H1 (cell line): ENCODE measurements at regions not wholly inside any gene's neighbourhood (a gene's known extent, or its start where the extent isn't known, plus 50 kb on each side); places are given as distances from the start of the nearest gene placed in this dataset.
"Not testable (repeated sequence)": the region's sequence is repeated elsewhere in the genome, so short reads cannot be mapped to it uniquely, and the experiment has no call there.

ENCODE experiments used
- CTCF ChIA-PET: fragments of 300-600 bp; sonication (Branson Sonifier 250); formaldehyde crosslinking; loops from one replicate; lab custom pipeline; 2021; ENCODE audit not compliant: partially characterized antibody; lab: Charles Lee
- POLR2A ChIA-PET: fragments of 300-600 bp; sonication (Branson Sonifier 250); formaldehyde crosslinking; loops from one replicate; lab custom pipeline; 2021; ENCODE audit warnings: inconsistent platforms; ENCODE audit not compliant: partially characterized antibody; lab: Charles Lee
- DNase-seq, 2 experiments: peaks; one replicate each; pipeline versions ENCODE4 v3.0.0 to v3.0.0-alpha.2; 2010 to 2022; ENCODE audit warnings: low spot score in 2 of 2, low read depth in 1 of 2, mixed read lengths in 1 of 2
- FAIRE-seq: peaks from 2 replicates; lab custom pipeline; 2011; peaks lifted over from hg19 to GRCh38; lab: Jason Lieb, UNC
- H2AFZ ChIP-seq: 2 replicates; pipeline ENCODE4 v1.8.1; 2012; ENCODE audit warnings: low read length, inconsistent platforms
- H2AK5ac ChIP-seq: 2 replicates; pipeline ENCODE4 v1.6.1; 2013; ENCODE audit warnings: low read depth, low read length
- H2BK120ac ChIP-seq: replicated peaks from 2 replicates; pipeline ENCODE3; 2013; ENCODE audit warnings: low read depth, low read length, inconsistent platforms
- H2BK12ac ChIP-seq: 2 replicates; pipeline ENCODE4 v1.6.1; 2013; ENCODE audit warnings: low read depth, low read length
- H2BK15ac ChIP-seq: 2 replicates; pipeline ENCODE4 v1.6.1; 2013; ENCODE audit warnings: low read length
- H2BK20ac ChIP-seq: 2 replicates; pipeline ENCODE4 v1.6.1; 2013; ENCODE audit warnings: low read length
- H2BK5ac ChIP-seq: 2 replicates; pipeline ENCODE4 v1.6.1; 2013; ENCODE audit warnings: low read depth, low read length
- H3K14ac ChIP-seq: 2 replicates; pipeline ENCODE4 v1.6.1; 2013; ENCODE audit warnings: inconsistent platforms; ENCODE audit not compliant: insufficient read length
- H3K18ac ChIP-seq: 2 replicates; pipeline ENCODE4 v1.6.1; 2013; ENCODE audit warnings: low read length; ENCODE audit errors: extremely low read depth
- H3K23ac ChIP-seq: 2 replicates; pipeline ENCODE4 v1.6.1; 2013; ENCODE audit warnings: inconsistent platforms; ENCODE audit not compliant: insufficient read length
- H3K23me2 ChIP-seq: 2 replicates; pipeline ENCODE4 v1.6.1; 2013; ENCODE audit warnings: low read depth, low read length
- H3K27ac ChIP-seq: 2 replicates; pipeline ENCODE4 v1.6.1; 2011; ENCODE audit warnings: low read depth, low read length, inconsistent platforms
- H3K27me3 ChIP-seq, 4 experiments: replicated peaks in 1 of 4; 1 replicate in 1 of 4; 2 replicates in 3 of 4; pipeline versions ENCODE4 v1.6.1 to v1.8.1; 2011 to 2013; ENCODE audit warnings: low read length in 3 of 4, mild to moderate bottlenecking in 3 of 4, inconsistent platforms in 2 of 4, mixed read lengths in 2 of 4, moderate library complexity in 1 of 4; ENCODE audit not compliant: control insufficient read depth in 3 of 4, insufficient read depth in 3 of 4; ENCODE audit errors: extremely low read depth in 1 of 4
- H3K36me3 ChIP-seq, 4 experiments: 2 replicates each; pipeline versions ENCODE4 v1.6.1 to v1.8.1; 2011 to 2013; ENCODE audit warnings: mild to moderate bottlenecking in 4 of 4, low read length in 3 of 4, moderate library complexity in 2 of 4, control low read depth in 1 of 4, inconsistent platforms in 1 of 4; ENCODE audit not compliant: insufficient read depth in 4 of 4, control insufficient read depth in 2 of 4
- H3K4ac ChIP-seq: replicated peaks from 2 replicates; pipeline ENCODE3; 2013; ENCODE audit warnings: low read length, low read depth, mixed read lengths, inconsistent platforms; ENCODE audit not compliant: insufficient read length
- H3K4me1 ChIP-seq, 4 experiments: replicated peaks in 1 of 4; 1 replicate in 1 of 4; 2 replicates in 3 of 4; pipeline versions ENCODE4 v1.6.1 to v1.8.1; 2011 to 2013; ENCODE audit warnings: low read length in 3 of 4, inconsistent platforms in 2 of 4, mixed read lengths in 1 of 4; ENCODE audit not compliant: insufficient read depth in 4 of 4, control insufficient read depth in 3 of 4
- H3K4me2 ChIP-seq, 2 experiments: 2 replicates each; pipeline versions ENCODE4 v1.6.1 to v1.8.1; 2011 to 2013; ENCODE audit warnings: low read depth in 2 of 2, low read length in 2 of 2, control low read depth in 1 of 2, inconsistent platforms in 1 of 2, mild to moderate bottlenecking in 1 of 2; ENCODE audit not compliant: insufficient read depth in 1 of 2
- H3K4me3 ChIP-seq, 4 experiments: fragments of 200-600, 300-600 bp in 1 of 4; sonication (generic), shearing (Covaris generic), sonication (Bioruptor Twin) in 1 of 4; 2 replicates each; pipeline versions ENCODE4 v1.5.1 to v1.8.1; 2011 to 2016; ENCODE audit warnings: low read length in 4 of 4, low read depth in 3 of 4, control low read depth in 2 of 4, inconsistent platforms in 2 of 4, mild to moderate bottlenecking in 2 of 4, mixed read lengths in 1 of 4, moderate library complexity in 1 of 4; ENCODE audit not compliant: insufficient read depth in 2 of 4; ENCODE audit errors: extremely low read depth in 1 of 4
- H3K56ac ChIP-seq: replicated peaks from 2 replicates; pipeline ENCODE3; 2013; ENCODE audit warnings: low read depth, mild to moderate bottlenecking, mixed read lengths, low read length, inconsistent platforms; ENCODE audit not compliant: insufficient read length
- H3K79me1 ChIP-seq: 2 replicates; pipeline ENCODE4 v1.6.1; 2013; ENCODE audit warnings: low read depth, low read length, control low read depth
- H3K79me2 ChIP-seq, 2 experiments: 2 replicates each; pipeline versions ENCODE4 v1.6.1 to v1.8.1; 2012 to 2013; ENCODE audit warnings: low read length in 2 of 2, mild to moderate bottlenecking in 2 of 2, inconsistent platforms in 1 of 2; ENCODE audit not compliant: insufficient read depth in 2 of 2, control insufficient read depth in 1 of 2
- H3K9ac ChIP-seq, 4 experiments: replicated peaks in 1 of 4; 1 replicate in 1 of 4; 2 replicates in 3 of 4; pipeline versions ENCODE4 v1.6.1 to v1.8.1; 2011 to 2013; ENCODE audit warnings: low read depth in 3 of 4, low read length in 3 of 4, control low read depth in 2 of 4, mild to moderate bottlenecking in 2 of 4, moderate library complexity in 2 of 4, inconsistent platforms in 1 of 4; ENCODE audit errors: extremely low read depth in 1 of 4
- H3K9me3 ChIP-seq, 2 experiments: 2 replicates each; pipeline versions ENCODE4 v1.6.1 to v1.8.1; 2012 to 2013; ENCODE audit warnings: mild to moderate bottlenecking in 2 of 2, moderate library complexity in 2 of 2, control low read depth in 1 of 2, inconsistent platforms in 1 of 2, low read depth in 1 of 2, low read length in 1 of 2, mixed read lengths in 1 of 2; ENCODE audit not compliant: insufficient read depth in 2 of 2
- H4K20me1 ChIP-seq, 2 experiments: replicated peaks in 1 of 2; 2 replicates each; pipeline versions ENCODE3 to v1.8.1; 2011 to 2013; ENCODE audit warnings: inconsistent platforms in 2 of 2, low read length in 2 of 2, mild to moderate bottlenecking in 1 of 2; ENCODE audit not compliant: insufficient read depth in 2 of 2, control insufficient read depth in 1 of 2
- H4K5ac ChIP-seq: 2 replicates; pipeline ENCODE4 v1.6.1; 2013; ENCODE audit warnings: low read length, low read depth, mixed read lengths, inconsistent platforms; ENCODE audit not compliant: insufficient read length
- H4K8ac ChIP-seq: 2 replicates; pipeline ENCODE4 v1.8.0; 2013; ENCODE audit warnings: mild to moderate bottlenecking, moderate library complexity, low read length, inconsistent platforms; ENCODE audit not compliant: insufficient read depth; ENCODE audit errors: extremely low read depth
- H4K91ac ChIP-seq: replicated peaks from 2 replicates; pipeline ENCODE3; 2013; ENCODE audit warnings: low read length, mixed read lengths, inconsistent platforms; ENCODE audit not compliant: insufficient read length
- WGBS, 2 experiments: shearing (Covaris generic) in 1 of 2; methylation state at CpG; one replicate each; pipeline versions ENCODE4 v1.1.6 to v1.1.7; 2013 to 2015; ENCODE audit warnings: low lambda C conversion rate in 2 of 2, mixed read lengths in 2 of 2, inconsistent platforms in 1 of 2, low coverage in 1 of 2, missing lambda C conversion rate in 1 of 2; ENCODE audit not compliant: insufficient replicate concordance in 2 of 2, insufficient coverage in 1 of 2, insufficient read length in 1 of 2; ENCODE audit errors: extremely low coverage in 1 of 2, missing lambda C conversion rate in 1 of 2; 5-methylcytosine and 5-hydroxymethylcytosine counted together

GRCh38 chr4:8965896-8966295 lies 94.3 kb upstream of the HMX1 start:
- FAIRE-seq, H3K14ac ChIP-seq, H3K4me2 ChIP-seq, H4K20me1 ChIP-seq, H3K79me2 ChIP-seq, H4K5ac ChIP-seq, H3K9ac ChIP-seq, H4K8ac ChIP-seq, H3K56ac ChIP-seq, H3K4me3 ChIP-seq, DNase-seq, H3K36me3 ChIP-seq, H3K4ac ChIP-seq, H3K18ac ChIP-seq, H4K91ac ChIP-seq, CTCF ChIA-PET, H2BK15ac ChIP-seq, H3K23ac ChIP-seq, H3K23me2 ChIP-seq, H2AK5ac ChIP-seq, H2AFZ ChIP-seq, H2BK5ac ChIP-seq, H2BK120ac ChIP-seq, H2BK20ac ChIP-seq, POLR2A ChIA-PET, H2BK12ac ChIP-seq, H3K27ac ChIP-seq, H3K27me3 ChIP-seq, H3K79me1 ChIP-seq, H3K4me1 ChIP-seq: not testable (repeated sequence)
- H3K9me3 ChIP-seq, result peaks cover 5 to 56% of the 10 kb centered on the region in 2 experiments; a peak in 3 of 4 replicates
- 83% methylated on average over 8 of the region's 15 CpGs; no CpG with 5 or more reads in 1 of the 2 experiments for WGBS, 2 experiments

- FAIRE-seq, H2BK20ac ChIP-seq, H2BK120ac ChIP-seq, H3K4ac ChIP-seq, CTCF ChIA-PET, H3K18ac ChIP-seq, H3K14ac ChIP-seq, H4K8ac ChIP-seq, H3K79me2 ChIP-seq, H4K5ac ChIP-seq, H4K91ac ChIP-seq, H2BK5ac ChIP-seq, H3K4me2 ChIP-seq, H3K36me3 ChIP-seq, H2AFZ ChIP-seq, H4K20me1 ChIP-seq, H3K9ac ChIP-seq, H3K4me1 ChIP-seq, H3K79me1 ChIP-seq, H2AK5ac ChIP-seq, H3K27me3 ChIP-seq, H2BK12ac ChIP-seq, H3K56ac ChIP-seq, H3K23ac ChIP-seq, POLR2A ChIA-PET, H3K27ac ChIP-seq, H3K23me2 ChIP-seq, H2BK15ac ChIP-seq: not testable (repeated sequence)
- peak in 1 of 2 experiments; percentile 86 for DNase-seq
- WGBS, 2 experiments, result 91% methylated on average over 10 of the region's 40 CpGs; no CpG with 5 or more reads in 1 of the 2 experiments
- Histone ChIP-seq H3K4me3 (peak overlapping the region in 1 of 4 experiments; percentile 22; a peak in 1 of 8 replicates), H3K9me3 (peaks cover 5 to 67% of the 10 kb centered on the region in 2 experiments; a peak in 3 of 4 replicates)
These were observed 92.7 kb upstream of the HMX1 start for GRCh38 chr4:8964201-8964788.
